Transverse colon (tissue), 4 donors: ENCODE measurements at regions not wholly inside any gene's neighbourhood (a gene's known extent, or its start where the extent isn't known, plus 50 kb on each side); places are given as distances from the start of the nearest gene placed in this dataset.

Source experiments
- POLR2A ChIP-seq: fragments of 450-650 bp; IDR thresholded peaks from one replicate; pipeline ENCODE4 v1.6.1; 2016; ENCODE audit warnings: antibody characterized with exemption, mild to moderate bottlenecking, moderate library complexity
- POLR2AphosphoS5 ChIP-seq, 3 donors: sonication (generic); formaldehyde crosslinking; IDR thresholded peaks; one replicate each; pipeline ENCODE4 v1.6.1; 2016; ENCODE audit warnings: antibody characterized with exemption in 3 of 3
- TF ChIP-seq, protein P1 (sequence below), 5 experiments: fragments of 200-600 bp in 3 of 5; fragments of 450-650 bp in 2 of 5; sonication (generic) in 3 of 5; IDR thresholded peaks; 1 replicate in 2 of 5; 2 replicates in 3 of 5; pipeline ENCODE4 v1.5.1; 2016 to 2017; ENCODE audit warnings: antibody characterized with exemption in 5 of 5, inconsistent platforms in 3 of 5, mild to moderate bottlenecking in 2 of 5, moderate library complexity in 1 of 5

DNA sequence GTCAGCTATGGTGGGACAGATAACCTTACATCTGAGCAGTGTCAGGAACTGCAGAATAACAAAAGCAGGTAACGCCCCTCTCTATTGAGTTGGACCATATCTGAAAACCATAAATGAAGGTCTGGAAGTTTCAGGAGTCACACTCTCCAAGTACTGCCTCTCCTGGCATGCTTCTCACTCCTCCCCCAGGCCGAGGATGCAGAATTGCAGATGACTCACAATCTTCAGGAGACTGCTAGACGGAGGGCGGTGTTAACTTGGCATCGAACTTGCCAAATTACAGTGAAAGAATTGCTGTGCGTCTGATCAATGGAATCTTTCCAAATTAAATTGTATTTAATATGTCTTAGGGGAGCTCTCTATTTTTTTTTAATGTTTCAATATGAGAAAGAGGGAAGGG, 67.1 kb upstream of the TRIM2 start:
- TF ChIP-seq, protein P1, sequence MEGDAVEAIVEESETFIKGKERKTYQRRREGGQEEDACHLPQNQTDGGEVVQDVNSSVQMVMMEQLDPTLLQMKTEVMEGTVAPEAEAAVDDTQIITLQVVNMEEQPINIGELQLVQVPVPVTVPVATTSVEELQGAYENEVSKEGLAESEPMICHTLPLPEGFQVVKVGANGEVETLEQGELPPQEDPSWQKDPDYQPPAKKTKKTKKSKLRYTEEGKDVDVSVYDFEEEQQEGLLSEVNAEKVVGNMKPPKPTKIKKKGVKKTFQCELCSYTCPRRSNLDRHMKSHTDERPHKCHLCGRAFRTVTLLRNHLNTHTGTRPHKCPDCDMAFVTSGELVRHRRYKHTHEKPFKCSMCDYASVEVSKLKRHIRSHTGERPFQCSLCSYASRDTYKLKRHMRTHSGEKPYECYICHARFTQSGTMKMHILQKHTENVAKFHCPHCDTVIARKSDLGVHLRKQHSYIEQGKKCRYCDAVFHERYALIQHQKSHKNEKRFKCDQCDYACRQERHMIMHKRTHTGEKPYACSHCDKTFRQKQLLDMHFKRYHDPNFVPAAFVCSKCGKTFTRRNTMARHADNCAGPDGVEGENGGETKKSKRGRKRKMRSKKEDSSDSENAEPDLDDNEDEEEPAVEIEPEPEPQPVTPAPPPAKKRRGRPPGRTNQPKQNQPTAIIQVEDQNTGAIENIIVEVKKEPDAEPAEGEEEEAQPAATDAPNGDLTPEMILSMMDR (IDR thresholded peaks at IDR 0.05) = no peak
- no peak for TF ChIP-seq POLR2A
- no peak for TF ChIP-seq POLR2AphosphoS5 (IDR thresholded peaks at IDR 0.05)
